OCI-LY1 (cell line): ENCODE measurements at regions not wholly inside any gene's neighbourhood (a gene's known extent, or its start where the extent isn't known, plus 50 kb on each side); places are given as distances from the start of the nearest gene placed in this dataset.

ENCODE experiments used
- CTCF ChIP-seq: fragments of 200-600 bp; sonication (generic), shearing (Covaris generic); IDR thresholded peaks from 2 replicates; pipeline ENCODE4 v1.5.1; 2017; ENCODE audit warnings: mild to moderate bottlenecking, antibody characterized with exemption, low read length, moderate library complexity, mixed read lengths
- EZH2 ChIP-seq: fragments of 200-600 bp; sonication (generic), shearing (Covaris generic); IDR thresholded peaks from 2 replicates; pipeline ENCODE4 v1.8.0; 2017; ENCODE audit warnings: borderline replicate concordance, mixed run types, mild to moderate bottlenecking, antibody characterized with exemption, low read length, moderate library complexity, mixed read lengths

GRCh38 chr10:43963793-43964425 lies 315.2 kb upstream of the ZNF32 start:
- no peak for TF ChIP-seq CTCF
- TF ChIP-seq EZH2: no peak
